ENCODE measurements at regions not wholly inside any gene's neighbourhood (a gene's known extent, or its start where the extent isn't known, plus 50 kb on each side); places are given as distances from the start of the nearest gene placed in this dataset.

DNA sequence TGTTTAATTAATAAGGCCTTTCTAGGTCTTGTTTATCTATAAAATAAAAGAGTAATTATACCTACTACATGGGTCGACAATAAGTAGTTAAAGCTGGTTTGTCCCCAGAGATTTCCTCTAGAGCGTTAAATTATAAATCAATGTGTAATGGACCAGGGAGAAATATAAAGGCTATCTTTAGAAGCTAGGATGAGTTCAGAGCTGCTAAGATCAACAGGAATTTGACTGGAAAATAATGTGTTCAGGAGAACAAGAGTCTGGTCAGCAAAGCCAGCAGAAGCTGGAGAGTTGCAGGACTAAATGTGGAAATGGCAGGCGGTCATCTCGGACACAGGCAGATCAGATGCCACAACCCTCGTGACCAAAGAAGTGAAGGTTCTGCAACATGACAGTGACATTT is 428.8 kb downstream of the EPM2A start:
- no peak for DNase-seq

DNA sequence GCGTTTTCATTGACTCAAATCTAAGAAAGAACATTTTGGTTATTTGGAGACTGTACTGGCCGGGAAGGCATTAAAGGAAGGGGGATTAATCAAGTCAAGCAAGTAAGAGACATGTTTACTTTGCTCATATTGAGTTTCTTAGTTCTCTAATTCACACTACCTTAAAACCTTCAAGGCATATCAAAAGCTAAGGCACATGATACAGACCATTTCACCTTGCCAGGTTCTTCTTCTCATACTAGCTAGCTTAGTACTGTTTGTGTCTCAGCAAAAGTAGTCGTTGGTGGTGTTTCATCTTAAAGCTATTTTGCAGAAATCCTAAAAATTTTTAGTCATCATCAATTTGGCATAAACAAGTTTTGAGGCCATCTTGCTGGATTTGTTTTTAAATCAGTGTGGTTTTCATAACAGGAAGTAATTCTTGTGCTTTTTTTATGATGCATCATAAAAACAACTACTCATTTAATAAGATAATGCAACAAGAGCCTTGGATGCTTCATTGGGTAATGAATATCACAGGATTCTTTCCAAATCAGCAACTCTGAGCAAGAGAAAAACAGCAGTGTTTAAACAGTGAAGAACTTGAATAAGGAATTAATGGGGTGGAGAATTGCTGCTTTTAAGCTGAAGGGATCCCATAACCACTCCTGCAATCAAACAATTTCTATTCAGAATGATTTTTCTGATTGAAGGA is 425.3 kb downstream of the EPM2A start:
- DNase-seq: no peak

DNA sequence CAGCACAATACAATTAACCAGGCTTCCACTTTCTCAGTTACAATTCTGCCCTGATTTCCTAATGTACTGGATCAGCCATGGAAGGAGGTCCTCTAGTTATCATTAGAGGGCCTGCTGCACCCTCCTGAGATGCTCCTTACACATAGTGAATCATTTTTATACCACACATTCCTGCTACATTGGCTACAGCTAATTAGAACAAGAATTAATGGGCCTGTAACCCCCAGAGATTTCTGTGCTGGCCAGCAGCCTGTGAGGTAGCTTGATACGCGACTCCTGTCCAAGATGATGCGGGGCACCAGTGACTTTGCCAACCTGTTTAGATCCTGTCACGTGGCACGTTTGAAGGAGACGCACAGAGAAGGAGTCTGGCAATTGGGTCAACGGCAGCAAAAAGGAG is 422.8 kb downstream of the EPM2A start:
- DNase-seq: no peak

DNA sequence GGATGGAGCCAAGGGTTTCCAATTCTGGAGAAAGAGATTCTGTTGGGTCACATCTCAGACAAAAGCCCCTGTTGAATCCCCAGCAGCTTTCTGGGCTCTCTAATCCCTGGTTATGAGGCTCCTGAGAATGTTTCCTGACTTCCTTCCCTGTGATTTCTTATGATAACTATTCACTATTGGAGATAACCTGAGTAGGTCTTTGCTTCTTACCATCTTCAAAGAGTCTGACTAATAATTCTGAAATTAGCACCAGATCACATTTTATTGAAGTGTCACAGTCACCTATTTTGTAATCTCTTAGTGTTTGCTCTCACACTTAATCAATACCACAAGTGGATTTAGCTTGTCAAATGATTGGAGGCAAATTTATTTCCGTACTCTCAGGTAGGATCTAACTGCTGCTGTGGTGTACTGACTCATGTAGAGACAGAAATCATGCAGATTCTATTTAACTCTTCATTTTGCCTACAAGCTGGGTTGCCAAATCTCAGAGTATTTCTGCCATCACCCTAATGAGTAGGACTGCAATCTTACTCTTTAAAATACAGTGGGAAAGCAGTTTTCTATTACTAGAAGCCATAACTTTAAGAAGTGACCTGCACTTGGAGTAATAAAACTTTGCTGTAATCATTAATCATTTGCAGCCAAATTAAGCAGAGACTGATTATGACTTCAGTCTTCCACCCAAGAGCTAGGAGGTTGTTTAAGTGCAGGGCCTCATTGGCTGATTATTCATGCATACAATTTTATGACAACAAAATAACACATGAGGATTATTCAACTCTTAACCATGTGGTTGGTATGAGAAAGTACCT is 422.1 kb downstream of the EPM2A start:
- no peak for DNase-seq

DNA sequence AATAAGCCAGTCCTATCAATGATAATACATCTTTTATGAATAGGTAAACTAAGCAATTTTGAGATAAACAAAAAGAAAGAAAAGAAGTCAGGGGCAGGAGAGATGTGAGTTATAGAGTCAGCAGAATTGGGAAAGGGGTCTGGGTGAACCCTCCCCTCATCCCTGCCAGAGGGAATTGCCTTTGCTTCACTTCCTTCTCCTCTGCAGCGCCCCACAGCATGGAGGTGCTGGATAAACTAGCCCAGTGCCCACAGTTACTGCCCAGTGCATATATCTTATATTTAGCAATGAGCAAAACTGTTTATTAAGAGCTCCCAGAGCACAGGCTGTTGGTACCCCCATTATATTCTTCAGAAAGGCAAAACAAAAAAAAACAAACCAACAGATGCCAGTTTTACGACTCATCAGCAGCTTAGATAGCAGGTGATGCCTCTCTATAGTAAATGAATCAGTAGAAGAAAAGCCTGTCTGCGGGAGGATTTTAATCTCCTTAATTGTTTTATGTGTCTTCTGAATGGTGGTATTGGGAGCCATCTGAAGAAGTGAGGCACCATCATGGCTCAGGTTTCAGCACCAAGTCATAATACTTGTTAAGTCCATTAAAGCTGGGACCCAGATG is 419.2 kb downstream of the EPM2A start:
- DNase-seq: no peak

DNA sequence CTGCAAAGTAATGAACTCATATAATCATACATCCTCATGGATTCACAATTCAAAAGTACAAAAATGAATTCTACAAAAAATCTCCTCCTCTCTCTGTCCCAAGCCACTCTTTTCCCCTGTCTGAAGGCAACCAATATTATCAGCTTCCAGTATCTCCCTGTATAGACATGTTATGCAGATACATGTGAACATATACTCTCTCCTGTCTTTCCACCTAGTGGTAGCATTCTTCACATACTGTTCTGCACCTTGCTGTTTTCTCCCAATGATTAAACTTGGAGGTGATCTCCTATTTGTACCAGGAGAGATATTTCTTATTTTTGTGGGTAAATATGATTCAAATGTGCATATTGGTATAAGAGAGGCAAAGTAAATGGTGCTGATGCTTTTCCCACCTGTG is 416.4 kb downstream of the EPM2A start:
- DNase-seq: no peak

DNA sequence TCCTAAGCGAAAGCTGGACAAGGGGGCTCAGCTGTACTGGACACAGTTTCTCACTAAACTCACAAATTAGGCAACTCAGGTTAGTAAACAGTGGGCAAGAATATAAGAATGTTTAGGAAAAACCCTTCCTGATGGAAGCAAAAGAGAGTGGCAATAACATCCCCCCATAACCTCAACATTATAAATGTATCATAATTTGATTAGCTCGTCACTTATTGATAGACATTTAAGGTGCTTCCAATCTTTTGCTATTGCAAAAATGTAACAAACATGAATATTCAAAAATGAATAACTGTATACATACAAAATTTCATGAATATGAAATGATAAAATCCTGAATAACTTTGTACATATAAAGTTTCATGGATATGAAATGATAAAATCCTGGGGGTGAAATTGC is 415.7 kb downstream of the EPM2A start:
- no peak for DNase-seq

DNA sequence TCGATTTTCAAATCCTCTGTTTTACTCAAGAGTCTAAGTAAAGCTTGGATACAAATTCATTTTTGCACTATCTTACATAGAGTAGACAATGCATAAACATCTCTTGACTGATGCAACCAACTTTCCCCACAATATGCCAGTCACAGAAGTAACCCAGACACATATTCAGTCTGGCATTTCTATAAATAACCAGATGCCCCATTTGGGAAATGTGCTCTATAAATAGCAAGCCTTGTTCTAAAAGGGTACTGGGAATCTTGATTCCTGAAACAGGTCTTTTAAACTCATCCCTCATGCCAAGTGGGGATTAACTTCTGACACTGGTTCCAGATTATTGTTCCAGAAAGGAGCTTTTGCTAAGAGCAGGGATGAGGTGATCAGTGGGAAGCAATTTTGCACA is 411.7 kb downstream of the EPM2A start:
- DNase-seq: no peak

DNA sequence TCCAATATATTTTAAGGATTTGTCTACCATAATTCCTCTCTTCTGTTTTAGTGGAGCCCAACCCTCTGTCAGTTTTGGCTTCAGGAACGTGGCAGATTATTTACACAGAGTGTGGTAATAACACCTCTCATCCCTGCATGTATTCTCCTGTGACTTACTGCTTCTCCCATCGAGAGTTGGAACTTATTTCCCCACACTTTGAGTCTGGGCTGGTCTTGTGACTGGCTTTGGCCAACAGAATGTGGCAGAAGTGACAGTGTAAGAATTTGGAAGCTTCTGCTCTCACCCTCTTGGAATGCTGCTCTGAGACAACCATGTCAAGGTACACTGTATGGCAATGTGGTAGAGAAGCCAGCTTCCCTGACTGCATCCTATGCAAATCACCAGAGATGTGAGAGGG is 407.7 kb downstream of the EPM2A start:
- no peak for DNase-seq

DNA sequence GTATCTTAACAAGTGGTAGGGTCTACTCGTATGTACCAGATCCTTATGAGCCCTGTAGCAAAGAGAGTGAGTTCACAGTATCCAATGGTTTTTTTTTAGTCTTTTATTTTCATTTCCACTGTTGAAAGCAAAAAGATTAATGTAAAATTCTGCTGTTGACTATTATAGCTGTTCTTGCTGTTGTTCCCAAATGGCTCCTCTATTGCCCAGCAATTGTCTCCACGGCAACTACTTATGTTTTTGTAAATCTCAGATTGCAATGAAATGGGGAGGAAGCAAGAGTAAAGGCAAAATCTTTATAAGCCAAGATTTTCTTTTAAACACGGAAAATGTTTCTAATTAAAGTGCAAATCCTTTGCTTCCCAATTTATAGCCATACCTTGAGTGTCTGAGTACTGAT is 406.1 kb downstream of the EPM2A start:
- no peak for DNase-seq

DNA sequence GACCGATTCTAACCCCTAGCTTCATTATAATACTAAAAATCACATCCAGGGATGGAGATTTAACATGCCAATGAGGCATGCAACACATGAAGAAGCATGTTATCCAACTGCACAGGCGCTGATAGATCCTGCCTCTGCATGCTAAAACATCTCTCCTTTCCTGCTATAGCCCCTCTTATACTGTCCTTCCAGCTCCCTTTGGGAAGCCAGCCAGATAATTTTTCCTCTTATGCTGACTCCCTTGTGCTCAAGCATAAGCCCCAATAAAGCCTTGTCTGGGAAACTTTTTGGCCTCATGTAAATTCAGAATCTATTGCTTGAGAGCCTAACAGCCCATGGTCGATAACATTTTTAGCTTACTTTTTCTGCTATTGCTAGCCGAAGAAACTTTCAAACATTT is 404.3 kb downstream of the EPM2A start:
- DNase-seq: no peak

DNA sequence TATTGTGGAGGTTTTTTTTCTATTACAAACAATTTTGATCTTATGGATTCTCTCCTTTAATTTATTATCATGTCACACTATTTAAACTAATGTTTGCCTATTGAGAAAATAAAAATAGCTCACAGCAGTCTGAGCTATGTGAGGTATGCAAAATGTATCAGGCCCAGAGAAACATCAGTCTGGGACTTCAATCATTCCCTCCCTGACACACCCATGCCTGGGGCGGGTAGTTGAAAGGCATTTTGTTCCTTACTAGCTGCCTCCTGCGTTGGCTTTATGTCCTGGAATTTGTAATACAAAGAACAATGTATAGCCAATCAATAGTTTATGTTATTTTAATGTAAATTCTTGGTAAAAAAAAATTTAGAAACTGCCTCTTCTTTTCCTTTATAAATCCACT is 403.3 kb downstream of the EPM2A start:
- no peak for DNase-seq

DNA sequence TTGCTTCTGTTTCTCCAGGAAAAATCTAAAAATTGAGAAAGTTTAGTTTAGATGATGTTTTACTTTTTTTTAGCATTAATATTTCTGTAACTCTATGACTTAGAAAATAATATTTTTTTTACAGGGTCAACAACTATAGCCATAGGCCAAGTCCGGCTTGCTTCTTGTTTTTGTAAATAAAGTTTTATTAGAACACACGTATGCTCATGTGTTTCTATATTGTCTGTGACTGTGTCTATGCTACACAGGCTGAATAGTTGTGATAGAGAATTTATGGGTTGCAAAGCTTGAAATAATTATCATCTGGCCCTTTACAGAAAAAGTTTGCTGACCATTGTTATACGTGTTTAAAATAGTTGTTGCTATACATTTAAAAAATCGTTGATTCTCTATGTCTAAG is 399.2 kb downstream of the EPM2A start:
- DNase-seq: no peak

DNA sequence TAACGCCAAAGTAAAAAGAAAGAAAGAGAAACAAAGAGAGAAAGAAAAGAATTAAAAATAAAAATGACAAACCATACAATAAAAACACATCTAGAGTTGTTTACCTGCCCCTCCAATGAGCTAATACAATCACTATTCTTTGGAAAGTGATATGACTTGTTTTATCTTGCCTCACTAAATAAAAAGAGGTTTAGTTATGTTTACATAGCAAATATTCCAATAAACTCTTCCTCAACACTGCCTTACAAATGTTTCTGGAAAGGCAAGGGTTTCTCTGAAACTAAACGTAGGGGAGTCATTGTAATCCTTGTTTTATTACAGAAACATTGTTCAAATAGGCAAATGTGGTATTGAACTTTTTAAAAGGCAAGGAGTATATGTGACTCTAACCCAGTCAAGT is 396.2 kb downstream of the EPM2A start:
- no peak for DNase-seq

DNA sequence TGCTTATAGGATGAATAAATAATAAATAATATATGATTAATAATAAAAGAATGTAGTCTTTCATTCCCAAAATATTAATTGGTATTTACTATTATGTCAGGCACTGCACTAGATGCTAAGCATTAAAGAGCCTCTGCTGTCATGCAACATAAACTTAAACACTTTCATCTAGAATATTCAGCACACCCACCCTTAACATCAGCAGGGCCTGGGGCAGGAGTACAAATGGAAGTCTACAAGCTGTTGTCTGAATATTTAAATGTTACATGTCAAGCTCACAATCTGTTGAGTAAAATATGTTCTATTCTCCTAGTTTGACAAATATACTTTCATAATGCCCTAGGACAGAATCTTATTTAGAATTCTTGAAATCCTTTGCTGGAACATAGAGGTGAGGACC is 395.1 kb downstream of the EPM2A start:
- DNase-seq: no peak

DNA sequence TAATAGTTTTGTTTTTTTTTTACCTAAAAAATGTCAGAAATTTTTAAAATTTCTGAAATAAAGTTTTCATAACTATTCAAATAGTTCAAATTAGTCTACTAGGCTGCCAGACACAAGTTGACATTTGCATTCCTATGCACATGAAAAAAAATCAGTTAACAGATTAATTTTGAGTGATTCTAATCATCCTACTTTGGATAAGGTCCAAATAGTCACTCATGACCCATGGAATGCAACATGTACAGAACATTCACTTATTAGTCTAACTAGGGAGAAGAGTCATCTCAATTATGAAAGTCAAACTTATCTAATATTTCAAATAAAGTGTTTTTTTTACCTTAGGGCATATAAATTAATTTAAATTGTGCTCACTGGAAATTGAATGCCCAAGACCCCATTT is 390.2 kb downstream of the EPM2A start:
- no peak for DNase-seq

DNA sequence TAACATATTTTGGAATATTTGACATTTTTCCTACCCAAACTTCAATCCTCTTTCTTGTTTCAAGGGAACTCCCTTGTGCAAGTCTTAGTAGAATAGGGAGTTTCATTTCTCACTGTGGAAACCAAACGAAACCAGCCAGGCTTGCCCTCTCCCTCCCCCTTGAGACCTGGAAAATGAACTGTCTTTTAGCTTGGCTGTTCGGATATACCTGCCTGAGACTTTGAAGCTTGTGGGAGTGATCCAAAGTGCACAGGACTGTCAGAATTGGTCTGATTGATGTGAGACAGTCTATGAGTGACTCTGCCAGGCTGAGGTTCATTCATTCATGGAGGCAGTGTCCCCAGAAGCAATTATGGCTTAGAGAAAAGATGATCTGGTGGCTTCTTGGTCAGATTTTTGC is 388.1 kb downstream of the EPM2A start:
- no peak for DNase-seq

DNA sequence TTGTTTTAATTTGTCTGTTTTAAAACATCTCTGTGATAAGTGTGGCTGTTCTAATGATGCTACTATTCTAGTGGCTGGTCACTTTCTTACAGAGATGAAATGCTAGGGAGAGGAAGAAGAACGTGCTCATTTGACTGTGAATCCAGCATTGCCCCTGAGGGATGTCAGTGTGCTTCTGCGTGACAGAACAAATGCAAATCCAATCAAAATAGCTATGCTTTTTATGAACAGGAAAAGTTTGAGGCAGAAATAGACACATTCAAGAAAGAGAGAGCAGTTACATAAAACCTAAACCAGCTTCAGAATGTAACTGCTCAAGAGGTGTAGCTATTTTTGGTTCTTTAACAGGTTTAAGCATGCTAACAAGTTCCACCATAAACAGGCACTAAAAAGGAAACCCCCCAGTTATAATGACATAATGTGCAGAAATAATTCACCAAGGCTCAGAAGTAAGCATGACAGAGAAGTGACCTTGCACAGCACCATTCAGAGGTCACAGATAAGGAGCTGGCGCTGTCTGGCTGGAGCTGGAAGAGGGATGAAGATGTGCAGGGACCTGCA is 385.3 kb downstream of the EPM2A start:
- DNase-seq: no peak

DNA sequence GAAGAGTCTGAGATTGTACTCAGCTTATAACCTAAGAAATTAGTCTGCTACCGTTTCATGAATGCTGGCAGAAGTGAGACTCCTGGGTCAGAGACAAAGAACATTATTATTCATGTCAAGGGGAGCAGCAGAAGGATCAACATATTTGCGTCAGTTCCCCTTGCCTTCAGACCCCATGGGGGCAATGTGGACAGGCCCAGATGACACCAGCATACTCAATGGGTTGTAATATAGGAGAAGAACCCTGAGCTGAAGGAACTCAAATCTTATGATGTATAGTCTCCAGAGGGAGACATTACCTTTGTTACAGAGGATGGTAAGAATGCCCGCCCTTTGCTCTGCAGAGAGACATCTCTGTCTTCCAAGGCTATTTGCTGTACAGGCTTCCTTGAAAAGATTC is 384.4 kb downstream of the EPM2A start:
- no peak for DNase-seq

DNA sequence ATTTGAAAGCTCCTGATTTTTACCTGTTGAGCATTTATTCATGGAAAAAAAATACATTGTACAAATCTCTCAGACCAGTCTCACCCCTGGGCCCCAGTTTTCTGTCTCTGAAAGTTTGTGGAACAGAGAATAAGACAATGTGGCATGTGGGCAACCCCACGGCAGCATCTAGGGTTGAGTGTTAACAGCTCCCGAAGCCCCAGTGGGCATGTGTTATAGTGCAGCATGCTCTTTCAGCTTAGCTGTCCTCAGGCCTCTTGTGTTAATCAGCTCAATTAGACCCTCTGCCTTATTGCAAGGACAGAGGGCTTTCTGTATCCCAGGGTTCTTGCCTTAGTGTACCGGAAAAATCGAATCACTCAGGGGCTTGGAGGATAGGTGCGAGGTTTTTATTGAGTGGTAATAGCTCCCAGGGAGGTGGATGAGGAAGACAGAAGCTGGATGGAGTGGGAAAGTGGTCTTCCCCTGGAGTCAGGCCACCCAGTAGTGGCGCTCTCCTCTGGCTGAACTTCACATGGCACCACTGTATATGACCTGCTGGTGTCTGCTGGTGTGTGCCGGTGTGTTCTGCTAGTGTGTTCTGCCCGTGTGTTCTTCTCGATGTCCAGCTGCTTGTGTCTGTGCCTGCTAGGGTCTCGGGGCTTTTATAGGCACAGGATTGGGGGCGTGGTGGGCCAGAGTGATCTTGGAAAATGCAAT is 382.8 kb downstream of the EPM2A start:
- DNase-seq: no peak

DNA sequence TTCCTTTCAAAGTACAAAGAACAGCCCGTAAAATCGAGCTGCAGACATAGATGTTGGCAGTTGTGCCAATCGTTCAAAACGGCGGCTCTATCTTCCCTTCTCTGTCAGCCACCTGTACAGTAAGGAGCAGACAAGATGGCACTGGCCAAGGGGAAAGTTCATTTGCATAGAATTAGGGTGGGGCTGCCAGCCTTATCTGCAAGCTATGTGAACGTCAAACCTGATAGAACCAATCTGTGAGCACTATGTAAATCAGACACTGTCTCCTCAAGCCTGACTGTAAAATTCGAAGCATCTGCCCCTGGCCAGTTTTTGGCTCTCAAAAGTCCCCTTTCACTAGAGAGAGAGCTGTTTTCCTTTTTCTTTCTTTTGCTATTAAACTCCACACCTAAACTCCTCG is 374.5 kb downstream of the EPM2A start:
- no peak for DNase-seq

DNA sequence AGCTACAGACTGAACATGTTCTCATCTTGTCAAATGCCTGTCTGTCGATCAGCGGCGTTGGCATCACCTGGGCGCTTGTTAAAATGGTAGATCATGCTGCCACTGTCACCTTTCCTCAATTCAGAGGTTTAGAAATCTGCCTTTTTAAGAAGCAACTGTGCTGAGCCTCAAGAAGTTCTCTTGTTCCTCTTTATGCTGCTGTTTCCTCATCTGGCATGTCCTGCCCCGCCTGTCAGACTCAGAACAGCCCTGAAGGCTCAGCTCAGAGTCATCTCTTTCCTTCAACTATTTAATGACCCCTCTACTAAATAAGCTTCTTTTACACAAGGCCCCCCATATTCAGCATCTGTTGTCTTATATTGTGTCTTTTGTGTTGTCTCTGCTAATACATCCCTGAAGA is 368.2 kb downstream of the EPM2A start:
- no peak for DNase-seq

DNA sequence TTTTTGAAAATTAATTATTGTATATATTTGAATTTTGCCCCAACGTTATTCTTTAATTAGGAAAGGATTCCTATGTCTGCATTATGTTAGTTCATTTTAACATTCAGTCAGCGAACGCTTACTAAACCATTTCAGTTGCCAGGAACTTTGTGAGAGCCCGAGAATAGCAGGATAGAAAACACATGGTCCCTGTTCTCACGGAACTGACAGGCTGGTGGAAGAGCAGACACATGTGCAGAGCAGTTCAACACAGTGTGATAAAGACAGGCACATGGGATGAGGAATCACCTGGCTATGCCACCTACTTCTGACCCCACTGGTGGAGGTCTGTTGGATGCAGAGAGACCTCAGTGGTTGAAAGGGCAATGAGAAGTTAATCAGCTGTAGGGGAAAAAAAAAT is 367.2 kb downstream of the EPM2A start:
- DNase-seq: no peak
